HG03354 (cell line): ENCODE measurements at regions not wholly inside any gene's neighbourhood (a gene's known extent, or its start where the extent isn't known, plus 50 kb on each side); places are given as distances from the start of the nearest gene placed in this dataset.
A peak's percentile ranks its signal among the peaks of the same experiment; 100 is the strongest.
"Not testable (repeated sequence)": the region's sequence is repeated elsewhere in the genome, so short reads cannot be mapped to it uniquely, and the experiment has no call there.

Experiments used
- ATAC-seq: cut with Tn5 transposase; IDR thresholded peaks from one replicate; pipeline ENCODE4 v1.9.1; 2021; ENCODE audit warnings: mild to moderate bottlenecking; ENCODE audit not compliant: unreplicated experiment, poor library complexity, severe bottlenecking

GRCh38 chr3:39651993-39652739, 157.2 kb upstream of the MYRIP start:
- ATAC-seq, result no peak

GRCh38 chr3:39655718-39656117, 153.7 kb upstream of the MYRIP start:
- ATAC-seq, result not testable (repeated sequence)

- ATAC-seq, result no peak
These were observed 152.3 kb upstream of the MYRIP start for GRCh38 chr3:39657075-39657474.

- no peak for ATAC-seq
These were observed 151.6 kb upstream of the MYRIP start for GRCh38 chr3:39657775-39658174.

- no peak for ATAC-seq
These were observed 144.5 kb upstream of the MYRIP start for GRCh38 chr3:39664931-39665330.

- no peak for ATAC-seq
These were observed 144.0 kb upstream of the MYRIP start for GRCh38 chr3:39665441-39665840.

- peak; percentile 79 for ATAC-seq
These were observed 141.0 kb upstream of the MYRIP start for GRCh38 chr3:39668420-39668819.

- ATAC-seq, result no peak
These were observed 138.3 kb upstream of the MYRIP start for GRCh38 chr3:39671116-39671515.

- ATAC-seq, result no peak
These were observed 137.8 kb upstream of the MYRIP start for GRCh38 chr3:39671600-39671999.

- no peak for ATAC-seq
These were observed 104.0 kb upstream of the MYRIP start for GRCh38 chr3:39705351-39705900.

GRCh38 chr3:39707314-39707909, 102.0 kb upstream of the MYRIP start:
- peak; percentile 86 for ATAC-seq

- no peak for ATAC-seq
These were observed 96.9 kb upstream of the MYRIP start for GRCh38 chr3:39712413-39713048.

GRCh38 chr3:39713341-39713740, 96.1 kb upstream of the MYRIP start:
- not testable (repeated sequence) for ATAC-seq

- ATAC-seq, result no peak
These were observed 92.6 kb upstream of the MYRIP start for GRCh38 chr3:39716849-39717248.

GRCh38 chr3:39718674-39719595, 90.5 kb upstream of the MYRIP start:
- no peak for ATAC-seq

GRCh38 chr3:39721076-39721475, 88.3 kb upstream of the MYRIP start:
- no peak for ATAC-seq

GRCh38 chr3:39724233-39724846, 85.1 kb upstream of the MYRIP start:
- ATAC-seq, result no peak

- no peak for ATAC-seq
These were observed 84.1 kb upstream of the MYRIP start for GRCh38 chr3:39725321-39725720.

GRCh38 chr3:39727415-39727814, 82.0 kb upstream of the MYRIP start:
- no peak for ATAC-seq
